VCaP (cell line): ENCODE measurements at regions not wholly inside any gene's neighbourhood (a gene's known extent, or its start where the extent isn't known, plus 50 kb on each side); places are given as distances from the start of the nearest gene placed in this dataset.
"Not testable (repeated sequence)": the region's sequence is repeated elsewhere in the genome, so short reads cannot be mapped to it uniquely, and the experiment has no call there.

Experiments
- H3K27ac ChIP-seq: fragments of 450-650 bp; 2 replicates; pipeline ENCODE4 v1.5.1; 2017
- TF ChIP-seq, protein P1 (sequence below): fragments of 450-650 bp; conservative IDR thresholded peaks from 2 replicates; pipeline ENCODE4 v1.5.1; 2017; ENCODE audit warnings: mild to moderate bottlenecking, moderate library complexity

DNA sequence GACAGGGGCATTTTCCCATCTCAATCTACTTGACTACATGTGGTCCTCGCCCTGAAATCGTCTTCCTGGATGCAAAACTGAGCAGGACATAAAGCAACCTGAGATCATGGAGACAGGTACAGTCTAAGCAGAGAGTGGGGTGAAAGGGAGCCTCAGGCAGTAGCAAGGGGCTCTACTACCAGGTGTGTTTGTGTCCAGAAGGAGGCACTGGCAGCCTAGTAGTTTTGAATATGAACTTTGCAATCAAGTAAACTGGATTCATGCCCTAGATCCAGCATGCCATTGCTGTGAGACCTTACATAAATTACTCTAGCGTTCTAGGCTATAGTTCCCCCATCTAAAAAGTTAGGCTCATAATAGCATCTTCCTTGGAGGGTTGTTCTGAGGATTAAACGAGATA, 147.4 kb downstream of the TXNL1 start:
- H3K27ac ChIP-seq, result no peak overlapping the region
- TF ChIP-seq, protein P1, sequence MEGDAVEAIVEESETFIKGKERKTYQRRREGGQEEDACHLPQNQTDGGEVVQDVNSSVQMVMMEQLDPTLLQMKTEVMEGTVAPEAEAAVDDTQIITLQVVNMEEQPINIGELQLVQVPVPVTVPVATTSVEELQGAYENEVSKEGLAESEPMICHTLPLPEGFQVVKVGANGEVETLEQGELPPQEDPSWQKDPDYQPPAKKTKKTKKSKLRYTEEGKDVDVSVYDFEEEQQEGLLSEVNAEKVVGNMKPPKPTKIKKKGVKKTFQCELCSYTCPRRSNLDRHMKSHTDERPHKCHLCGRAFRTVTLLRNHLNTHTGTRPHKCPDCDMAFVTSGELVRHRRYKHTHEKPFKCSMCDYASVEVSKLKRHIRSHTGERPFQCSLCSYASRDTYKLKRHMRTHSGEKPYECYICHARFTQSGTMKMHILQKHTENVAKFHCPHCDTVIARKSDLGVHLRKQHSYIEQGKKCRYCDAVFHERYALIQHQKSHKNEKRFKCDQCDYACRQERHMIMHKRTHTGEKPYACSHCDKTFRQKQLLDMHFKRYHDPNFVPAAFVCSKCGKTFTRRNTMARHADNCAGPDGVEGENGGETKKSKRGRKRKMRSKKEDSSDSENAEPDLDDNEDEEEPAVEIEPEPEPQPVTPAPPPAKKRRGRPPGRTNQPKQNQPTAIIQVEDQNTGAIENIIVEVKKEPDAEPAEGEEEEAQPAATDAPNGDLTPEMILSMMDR, result no peak

DNA sequence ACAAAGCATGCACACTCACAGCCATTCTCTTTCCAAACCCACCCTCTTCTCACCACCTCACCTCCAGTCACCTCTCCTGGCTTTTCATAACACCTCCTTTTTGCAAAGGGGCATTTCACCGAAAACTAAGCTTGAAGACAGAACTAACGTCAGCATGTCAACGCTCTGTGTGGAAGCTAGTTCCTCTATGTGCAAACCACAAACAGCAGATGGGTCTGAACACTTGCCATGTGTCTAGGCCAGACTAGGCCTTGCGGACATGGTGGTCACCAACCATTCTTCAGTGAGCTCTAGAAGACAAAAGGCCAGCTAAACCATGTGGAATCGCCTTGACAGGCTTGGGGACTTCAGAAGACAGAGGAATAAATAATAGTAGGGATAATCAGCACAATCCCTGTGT, 148.5 kb downstream of the TXNL1 start:
- TF ChIP-seq, protein P1, result no peak

GRCh38 chr18:56488739-56489138, 149.7 kb downstream of the TXNL1 start:
- TF ChIP-seq, protein P1, result no peak
- H3K27ac ChIP-seq, result no peak overlapping the region

More for the DNA sequence above, 148.5 kb downstream of the TXNL1 start:
- H3K27ac ChIP-seq, result no peak overlapping the region

GRCh38 chr18:56487801-56488200, 150.6 kb downstream of the TXNL1 start:
- TF ChIP-seq, protein P1, result no peak
- H3K27ac ChIP-seq, result no peak overlapping the region

GRCh38 chr18:56483386-56483785, 155.0 kb downstream of the TXNL1 start:
- TF ChIP-seq, protein P1, result no peak
- H3K27ac ChIP-seq, result no peak overlapping the region

DNA sequence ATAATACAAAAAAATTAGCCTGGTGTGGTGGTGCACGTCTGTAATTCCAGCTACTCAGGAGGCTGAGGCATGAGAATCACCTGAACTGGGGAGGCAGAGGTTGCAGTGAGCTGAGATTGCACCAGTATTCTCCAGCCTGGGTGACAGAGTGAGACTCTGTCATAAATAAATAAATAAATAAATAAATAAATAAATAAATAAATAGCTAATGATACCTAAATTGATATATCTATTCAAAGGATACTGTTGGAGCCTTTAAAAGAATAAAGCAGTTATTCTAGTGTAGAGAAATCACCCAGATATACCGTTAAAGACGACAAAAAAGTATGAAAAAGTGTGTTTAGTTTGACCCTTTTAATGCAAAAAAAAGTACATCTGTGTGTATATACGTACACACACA, 155.6 kb downstream of the TXNL1 start:
- not testable (repeated sequence) for H3K27ac ChIP-seq

DNA sequence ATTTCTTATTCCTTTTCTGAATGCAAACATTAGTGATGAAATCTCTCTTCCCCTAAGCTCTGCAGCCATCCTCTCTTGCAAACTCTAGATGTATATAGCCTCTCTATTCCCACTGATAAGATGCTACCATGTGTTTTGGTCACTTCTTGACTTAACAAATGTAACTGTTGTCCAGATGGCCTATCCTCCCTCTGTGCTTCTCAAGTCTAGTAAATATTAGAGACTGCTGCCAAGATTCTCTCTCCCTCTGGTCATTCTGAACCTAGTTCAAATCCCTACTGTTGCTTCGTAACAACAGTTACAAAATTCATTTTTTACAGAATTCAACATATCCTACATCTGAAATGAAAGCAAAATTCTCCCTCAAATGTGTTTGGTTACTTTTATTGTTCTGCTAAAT, 156.6 kb downstream of the TXNL1 start:
- no peak overlapping the region for H3K27ac ChIP-seq
- TF ChIP-seq, protein P1, result no peak

GRCh38 chr18:56479841-56480240, 158.6 kb downstream of the TXNL1 start:
- H3K27ac ChIP-seq, result no peak overlapping the region
- TF ChIP-seq, protein P1, result no peak
